ENCODE measurements at regions not wholly inside any gene's neighbourhood (a gene's known extent, or its start where the extent isn't known, plus 50 kb on each side); places are given as distances from the start of the nearest gene placed in this dataset.

DNA sequence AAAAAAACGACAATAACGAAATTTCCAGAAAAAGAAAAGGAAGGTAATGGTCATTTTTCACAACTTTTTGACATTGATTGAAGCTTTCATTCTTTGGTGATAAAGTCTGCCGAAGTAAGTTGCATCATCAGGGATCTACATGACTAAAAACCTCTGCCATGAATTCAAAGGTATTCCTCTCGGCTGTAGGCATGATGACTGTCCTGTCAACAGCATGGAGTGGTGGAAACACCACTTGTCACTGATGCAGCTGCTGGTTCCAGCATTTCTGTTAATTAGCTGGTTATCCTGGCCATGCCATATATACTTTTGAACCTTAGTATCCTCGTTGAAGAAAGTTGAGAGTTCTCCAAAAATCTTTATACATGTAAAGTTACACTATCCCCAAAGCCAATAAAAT, 859.0 kb upstream of the ARPP21 start:
- DNase-seq (ENCODE audit: low read depth in 2 of 2), result no peak

DNA sequence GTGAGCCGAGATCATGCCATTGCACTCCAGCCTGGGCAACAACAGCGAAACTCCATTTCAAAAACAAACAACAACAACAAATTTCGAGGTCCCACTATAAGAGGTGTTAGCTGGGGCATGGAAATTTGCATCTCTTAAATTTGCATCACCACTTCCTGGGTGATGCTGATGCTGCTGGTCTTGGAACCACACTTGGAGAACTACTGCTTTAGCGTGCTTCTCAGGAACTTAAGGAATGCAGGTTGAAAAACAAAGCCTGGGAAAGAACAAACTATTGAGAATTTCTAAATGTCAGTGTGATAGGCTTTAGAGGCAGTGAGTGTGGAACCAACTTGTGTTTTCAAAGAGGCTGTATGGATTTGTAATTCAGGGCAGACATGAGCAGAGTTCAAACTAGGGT, 858.4 kb upstream of the ARPP21 start:
- DNase-seq (ENCODE audit: low read depth in 2 of 2), result no peak

DNA sequence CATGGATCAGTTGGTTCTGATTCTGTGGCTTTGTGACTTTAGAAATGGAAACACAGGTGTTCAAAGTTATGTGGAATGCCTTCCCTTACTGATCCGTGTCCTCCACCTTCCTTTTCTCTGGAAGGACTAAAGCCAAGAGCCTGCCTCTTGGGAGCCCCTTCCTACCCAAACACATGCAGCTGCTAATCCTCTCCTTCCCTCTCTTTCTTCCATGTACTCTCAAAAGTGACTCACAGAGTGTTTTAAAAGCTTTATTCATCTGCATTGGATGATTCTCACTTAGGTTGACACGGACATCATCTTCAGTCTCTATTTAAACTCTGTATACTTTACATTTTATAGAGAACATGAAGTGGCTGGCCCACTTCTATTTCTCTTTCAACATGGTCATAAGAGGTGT, 856.5 kb upstream of the ARPP21 start:
- DNase-seq (ENCODE audit: low read depth in 2 of 2), result no peak

DNA sequence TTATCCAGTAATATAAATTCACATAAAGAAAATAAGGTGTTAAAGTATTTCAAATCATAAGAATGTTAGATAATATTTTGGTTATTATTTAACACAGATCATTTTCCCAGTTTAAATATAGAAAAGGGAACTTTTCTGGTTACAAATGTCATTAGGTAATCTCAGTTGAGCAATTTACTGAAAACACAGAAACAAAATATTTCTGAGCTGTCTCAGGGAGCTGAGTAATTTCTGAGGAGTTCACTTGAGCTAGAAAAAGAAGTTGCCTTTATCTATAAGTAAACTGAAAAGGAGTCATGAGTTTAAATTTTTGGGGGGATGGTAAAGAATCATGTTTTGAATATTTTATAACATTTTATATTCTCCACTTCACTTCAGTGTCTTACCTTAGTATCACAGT, 855.4 kb upstream of the ARPP21 start:
- DNase-seq (ENCODE audit: low read depth in 2 of 2), result no peak

DNA sequence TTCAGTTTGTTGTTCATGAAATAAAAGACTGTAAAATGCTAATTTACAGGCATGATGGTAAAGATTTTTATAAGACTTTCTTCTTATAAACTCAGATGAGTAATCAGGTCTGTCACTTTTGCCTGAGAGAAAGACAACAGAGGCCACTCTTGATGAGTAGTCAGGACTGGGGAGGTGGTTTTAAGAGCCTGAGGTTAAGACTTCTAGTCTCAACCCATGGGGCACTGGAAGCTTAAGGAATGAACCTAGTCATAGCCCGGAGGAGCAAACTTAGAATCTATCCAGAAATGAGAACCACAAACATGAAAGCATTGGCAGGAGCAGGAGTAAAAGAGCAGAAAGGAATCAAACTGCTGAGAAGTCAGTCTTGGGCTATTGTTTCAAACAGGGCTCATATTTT, 846.3 kb upstream of the ARPP21 start:
- no peak for DNase-seq (ENCODE audit: low read depth in 2 of 2)

DNA sequence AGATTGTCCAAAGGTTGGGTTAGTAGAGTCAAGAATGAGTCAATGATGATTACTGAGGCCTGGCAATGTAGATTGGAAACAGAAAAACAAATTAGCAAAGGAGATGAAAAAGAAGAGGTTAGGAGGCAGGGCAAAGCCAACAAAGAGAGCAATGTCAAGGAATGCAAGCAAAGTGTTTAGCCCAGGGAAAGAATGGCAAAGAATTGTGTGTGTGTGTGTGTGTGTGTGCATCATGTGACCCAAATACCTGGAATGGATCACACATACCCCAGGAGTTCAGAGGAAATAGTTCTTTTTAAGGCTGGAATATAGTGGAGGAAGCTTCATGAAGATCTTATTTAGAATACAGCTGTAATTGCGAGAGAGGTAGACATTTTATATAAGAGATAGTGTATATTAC, 831.7 kb upstream of the ARPP21 start:
- DNase-seq (ENCODE audit: low read depth in 2 of 2), result no peak

DNA sequence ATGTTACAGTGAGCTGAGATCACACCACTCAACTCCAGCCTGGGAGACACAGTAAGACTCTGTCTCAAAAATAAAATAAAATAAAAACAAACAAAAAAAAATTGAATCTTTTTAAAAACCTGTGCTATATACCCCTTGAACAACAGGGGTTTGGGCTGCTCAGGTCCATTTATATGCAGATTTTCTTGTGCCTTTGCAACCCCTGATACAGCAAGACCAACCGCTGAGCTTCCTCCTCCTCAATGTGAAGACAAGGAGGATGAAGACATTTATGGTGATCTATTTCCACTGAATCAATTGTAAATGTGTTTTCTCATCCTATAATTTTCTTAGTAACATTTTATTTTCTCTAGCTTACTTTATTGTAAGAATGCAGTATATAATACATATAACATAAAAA, 831.0 kb upstream of the ARPP21 start:
- no peak for DNase-seq (ENCODE audit: low read depth in 2 of 2)

DNA sequence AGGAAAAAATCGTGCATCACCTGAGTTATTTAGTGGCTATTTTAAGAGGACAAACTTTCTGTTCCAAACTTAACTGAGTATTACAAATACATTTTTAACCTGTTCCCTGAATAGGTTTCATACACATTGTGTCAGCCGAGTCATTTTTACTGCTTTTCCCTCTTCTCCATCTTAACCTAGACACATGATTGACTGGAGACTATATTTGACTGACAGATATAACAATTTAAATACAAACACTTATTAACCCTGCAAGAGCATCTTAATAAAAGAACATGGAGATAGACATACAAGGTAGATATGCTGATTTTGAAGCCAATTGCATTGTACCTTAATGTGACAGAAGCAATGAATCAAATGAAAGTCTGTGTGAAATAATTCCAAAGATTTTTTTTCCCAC, 810.5 kb upstream of the ARPP21 start:
- DNase-seq (ENCODE audit: low read depth in 2 of 2), result no peak

DNA sequence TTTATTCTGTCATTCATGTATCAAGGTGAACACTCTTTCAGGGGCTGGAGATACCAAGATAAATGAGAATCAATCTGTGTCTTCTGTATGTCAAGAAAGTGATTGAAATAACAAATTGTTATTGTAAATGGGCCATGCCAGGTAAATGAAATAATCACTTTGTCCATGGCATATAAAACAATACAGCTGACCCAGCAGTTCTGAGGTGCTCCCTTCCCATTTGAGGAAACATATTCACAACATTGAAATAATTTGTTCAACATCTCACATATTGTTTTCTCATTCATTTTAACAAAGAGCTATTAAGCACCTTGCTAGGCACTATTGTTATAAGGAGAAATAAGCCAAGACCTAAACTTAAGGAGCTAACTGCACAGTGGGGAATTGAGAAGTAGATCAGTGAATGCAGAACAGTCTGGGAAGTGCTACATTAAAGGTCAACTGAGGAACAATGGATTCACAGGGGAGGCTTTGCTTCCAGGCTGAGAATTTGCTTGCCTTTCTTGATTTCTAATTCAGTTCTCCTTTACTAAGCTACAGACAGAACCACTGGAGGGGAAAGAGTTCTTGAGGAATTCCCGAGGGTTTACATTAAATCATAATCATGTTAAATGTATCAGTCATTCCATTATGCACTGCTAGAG, 806.3 kb upstream of the ARPP21 start:
- DNase-seq (ENCODE audit: low read depth in 2 of 2), result no peak

DNA sequence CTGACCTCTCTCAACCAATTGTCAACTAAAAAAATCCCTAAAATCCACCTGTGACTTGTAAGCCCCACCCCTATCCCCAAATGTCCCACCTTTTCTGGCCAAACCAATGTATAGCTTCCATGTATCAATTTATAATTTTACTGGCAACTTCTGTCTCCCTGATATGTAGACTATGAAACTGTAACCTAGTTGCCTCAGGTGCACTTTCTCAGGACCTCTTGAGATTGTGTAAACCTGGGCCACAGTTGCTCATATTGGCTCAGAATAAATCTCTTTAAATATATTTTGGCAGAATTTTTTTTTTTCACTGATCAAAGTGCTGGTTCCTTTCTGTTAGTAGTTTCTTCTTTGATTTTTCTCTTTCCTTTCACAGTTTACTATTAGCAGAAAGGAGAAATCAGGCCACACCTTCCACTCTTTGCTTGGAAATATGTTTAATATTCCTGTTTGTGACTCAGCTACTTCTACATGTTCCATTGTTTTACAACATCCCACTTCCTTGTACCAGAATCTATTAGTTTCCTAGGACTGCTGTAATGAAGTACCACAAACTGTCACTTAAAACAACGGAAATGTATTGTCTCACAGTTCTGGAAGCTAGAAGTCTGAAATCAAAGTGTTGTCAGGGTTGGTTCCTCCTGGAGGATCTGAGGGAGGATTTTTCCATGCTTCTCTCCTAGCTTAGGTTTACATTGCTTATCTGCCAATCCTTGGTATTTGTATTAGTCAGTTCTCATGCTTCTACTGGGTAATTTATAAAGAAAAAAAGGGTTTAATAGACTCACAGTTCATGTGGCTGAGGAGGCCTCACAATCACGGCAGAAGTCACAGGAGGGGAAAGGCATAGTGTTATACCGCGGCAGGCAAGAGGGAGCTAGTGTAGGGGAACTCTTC, 801.2 kb upstream of the ARPP21 start:
- no peak for DNase-seq (ENCODE audit: low read depth in 2 of 2)

DNA sequence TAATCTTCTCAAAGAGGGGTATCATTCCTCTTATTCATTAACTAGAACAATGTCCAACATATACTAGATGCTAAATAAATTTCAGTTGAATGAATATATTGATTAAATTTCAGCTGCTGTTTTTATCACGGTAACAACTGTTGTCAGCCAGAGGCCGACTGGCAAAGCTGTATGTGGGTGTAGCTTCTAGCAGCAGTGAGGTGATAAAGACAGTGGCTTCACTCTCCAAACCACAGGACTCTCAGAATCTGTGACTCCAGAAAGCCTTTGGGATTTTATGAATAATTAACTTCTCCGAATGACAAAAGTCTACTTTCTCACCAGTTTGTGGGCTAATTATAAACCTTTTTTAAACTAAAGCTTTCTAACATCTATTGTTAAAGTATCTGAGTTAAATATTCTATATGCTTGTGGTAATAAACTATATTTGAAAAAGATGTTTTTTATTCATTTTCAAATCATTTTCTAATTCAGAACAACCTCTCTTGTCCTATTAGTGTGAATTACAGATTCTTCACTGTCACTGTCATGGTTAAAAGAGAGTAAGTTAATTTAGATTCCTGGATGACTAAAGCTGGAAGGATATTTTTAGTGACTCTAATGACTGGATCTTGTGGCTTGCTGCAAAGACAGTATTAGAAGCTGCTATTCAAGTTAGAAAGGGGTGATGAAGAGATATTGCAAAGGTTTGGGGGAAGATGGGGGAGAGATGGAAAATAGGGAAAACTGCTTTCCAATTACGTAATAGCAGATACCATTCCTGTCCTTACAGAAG, 796.4 kb upstream of the ARPP21 start:
- DNase-seq (ENCODE audit: low read depth in 2 of 2), result no peak

DNA sequence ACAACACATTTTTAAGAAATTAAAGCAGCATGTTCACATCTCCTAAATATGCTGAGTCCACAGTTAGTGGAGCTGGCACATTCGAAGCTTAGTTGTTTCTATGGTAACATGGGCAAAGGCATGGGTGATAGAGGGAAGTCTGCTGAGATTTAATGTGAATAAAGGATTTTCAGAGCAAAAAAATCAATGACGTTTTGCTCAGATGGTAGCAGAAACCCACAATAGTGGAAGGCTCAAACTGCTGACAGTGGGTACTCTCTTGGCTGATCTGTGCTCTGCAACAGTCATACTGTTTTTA, 795.1 kb upstream of the ARPP21 start:
- DNase-seq (ENCODE audit: low read depth in 2 of 2), result no peak

DNA sequence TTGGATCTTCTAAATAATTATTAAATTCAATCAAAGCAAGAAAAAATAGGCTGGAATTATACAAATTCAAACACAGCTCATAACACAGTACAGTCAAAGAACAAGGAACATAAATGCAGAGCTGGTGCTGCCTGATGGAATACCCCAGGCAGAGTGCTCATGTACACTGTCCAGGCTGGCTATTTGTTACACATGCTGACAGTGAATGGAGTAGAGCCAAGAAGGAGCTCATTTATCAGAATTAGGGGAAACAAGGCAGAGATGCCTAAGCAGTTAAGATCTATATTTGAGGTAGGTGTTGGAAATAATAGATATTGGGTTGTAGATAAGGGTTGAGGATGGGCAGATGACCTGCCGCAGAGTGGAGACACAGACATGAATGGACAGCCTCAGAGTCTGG, 788.2 kb upstream of the ARPP21 start:
- no peak for DNase-seq (ENCODE audit: low read depth in 2 of 2)

DNA sequence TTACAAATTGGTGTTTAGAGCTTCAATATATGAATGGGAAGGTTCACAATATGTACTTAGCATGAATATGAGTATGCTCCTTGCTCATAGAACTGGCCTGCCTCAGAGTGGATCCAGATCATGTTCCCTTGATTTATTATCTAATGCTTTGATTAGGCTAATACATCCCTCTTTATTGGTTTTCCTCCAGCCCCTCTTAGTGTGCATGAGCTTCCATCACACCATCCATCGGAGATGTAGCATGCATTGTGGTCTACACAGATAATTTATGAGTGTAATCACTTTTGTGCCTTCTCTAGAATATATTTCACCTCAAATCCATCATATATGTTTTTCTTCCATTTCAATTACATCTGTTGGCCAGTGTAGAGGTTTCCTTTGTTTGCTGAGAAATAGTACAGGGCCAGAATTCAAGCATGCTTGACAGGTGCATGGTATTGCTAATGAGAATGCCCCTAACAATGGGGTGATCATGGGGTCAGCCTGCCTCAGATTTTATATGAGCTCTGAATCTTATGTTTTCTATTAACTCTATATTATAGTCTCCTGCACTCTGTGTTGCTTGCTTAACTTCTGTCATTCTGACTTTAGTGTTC, 786.4 kb upstream of the ARPP21 start:
- no peak for DNase-seq (ENCODE audit: low read depth in 2 of 2)

DNA sequence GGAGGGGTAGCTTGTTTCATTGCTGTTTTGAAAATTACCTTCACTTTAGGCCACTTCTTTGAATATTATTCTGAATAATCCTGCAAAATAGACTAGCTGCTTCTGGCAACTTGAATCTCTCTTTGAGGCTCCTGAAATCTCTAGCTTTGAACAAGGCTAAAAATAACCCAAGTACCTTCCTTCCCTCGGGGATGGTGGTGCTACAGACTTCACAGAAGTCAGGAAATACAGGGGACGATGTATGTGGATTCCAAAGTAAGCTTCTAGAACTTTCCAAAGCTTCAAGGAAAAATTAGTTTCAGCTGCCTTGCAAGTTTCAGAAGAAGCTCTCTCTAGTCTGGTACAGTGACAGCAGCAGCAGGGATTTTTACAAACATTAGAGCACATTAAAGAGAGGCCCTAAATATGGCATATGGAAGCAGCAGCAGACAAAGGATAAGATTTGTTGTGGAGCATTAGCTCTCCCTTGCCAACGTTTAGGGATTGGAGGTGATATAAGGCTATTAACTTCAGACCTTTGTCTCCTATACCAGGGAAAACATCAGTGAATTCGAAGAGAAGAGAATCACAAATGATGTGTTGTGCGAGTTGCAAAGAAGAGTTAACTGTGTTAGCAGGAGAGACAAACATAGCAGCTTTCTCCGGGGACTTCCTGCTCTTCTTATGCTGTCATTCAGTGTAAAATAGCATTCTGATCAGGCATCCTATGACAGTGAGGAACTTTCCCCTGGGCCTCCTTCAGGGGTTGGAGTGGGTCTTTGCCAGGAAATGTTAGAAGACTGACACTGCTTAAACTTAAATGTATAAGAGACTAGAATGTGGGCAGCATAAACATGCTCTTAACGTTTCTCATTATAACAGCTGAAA, 783.0 kb upstream of the ARPP21 start:
- DNase-seq (ENCODE audit: low read depth in 2 of 2), result no peak

DNA sequence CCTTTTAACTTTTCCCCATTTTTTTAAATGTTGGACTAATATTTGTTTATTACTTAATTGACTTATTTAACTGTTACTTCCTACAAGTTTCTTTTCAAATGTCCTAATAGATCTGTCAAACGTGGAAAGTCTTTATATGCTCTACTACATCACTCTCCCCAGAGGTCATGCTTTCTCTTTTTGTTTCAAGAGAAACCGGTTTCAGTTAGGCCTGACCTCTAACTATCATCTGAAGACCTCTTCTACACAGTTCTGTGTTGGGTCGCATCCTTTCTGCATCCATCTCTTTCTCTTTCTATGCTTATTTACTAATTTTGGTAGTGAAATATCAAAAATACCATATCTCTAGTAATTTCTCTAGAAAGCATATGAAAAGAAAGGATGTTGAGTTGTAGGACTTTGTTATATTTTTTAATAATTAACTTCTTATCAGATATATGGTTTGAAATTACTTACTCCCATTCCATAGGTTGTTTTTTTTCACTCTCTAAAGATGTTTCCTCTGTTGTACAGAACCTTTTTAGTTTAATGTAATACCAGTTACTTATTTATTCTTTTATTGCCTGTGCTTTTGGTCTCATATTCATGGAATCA, 781.2 kb upstream of the ARPP21 start:
- DNase-seq (ENCODE audit: low read depth in 2 of 2), result no peak

DNA sequence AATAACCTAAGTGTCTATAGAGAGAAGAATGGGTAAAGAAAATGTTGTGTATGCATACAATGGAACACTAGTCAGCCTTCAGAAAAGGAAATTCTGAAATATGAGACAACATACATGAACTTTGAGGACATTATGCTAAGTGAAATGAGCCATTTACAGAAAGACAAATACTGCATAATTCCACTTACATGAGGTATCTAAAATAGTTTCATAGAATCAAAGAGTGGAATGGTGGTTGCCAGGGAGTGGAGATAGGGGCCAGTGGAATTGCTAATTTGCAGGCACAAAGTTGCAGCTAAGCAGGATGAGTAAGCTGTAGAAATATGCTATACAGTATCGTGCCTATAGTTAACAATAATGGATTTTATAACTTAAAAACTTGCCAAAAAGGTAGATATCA, 779.6 kb upstream of the ARPP21 start:
- DNase-seq (ENCODE audit: low read depth in 2 of 2), result no peak

DNA sequence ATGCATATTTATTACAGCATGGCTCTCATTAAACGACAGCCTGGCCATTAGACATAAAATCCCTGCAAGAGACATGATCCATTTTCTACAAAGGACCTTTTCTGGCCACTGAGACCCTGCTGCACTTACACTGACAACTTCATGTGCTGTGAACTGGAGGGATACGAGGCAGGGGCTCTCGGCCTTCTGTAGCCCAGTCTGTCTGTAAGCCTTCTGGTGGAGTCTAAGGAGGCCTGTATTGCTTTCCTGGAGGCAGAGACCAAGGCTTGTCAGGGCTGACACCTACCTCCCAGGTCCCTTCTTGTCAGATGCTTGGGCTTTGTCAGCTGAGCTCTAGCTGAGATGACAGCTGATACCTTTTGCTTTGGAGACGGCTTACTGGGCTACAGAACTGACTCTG, 776.9 kb upstream of the ARPP21 start:
- no peak for DNase-seq (ENCODE audit: low read depth in 2 of 2)

DNA sequence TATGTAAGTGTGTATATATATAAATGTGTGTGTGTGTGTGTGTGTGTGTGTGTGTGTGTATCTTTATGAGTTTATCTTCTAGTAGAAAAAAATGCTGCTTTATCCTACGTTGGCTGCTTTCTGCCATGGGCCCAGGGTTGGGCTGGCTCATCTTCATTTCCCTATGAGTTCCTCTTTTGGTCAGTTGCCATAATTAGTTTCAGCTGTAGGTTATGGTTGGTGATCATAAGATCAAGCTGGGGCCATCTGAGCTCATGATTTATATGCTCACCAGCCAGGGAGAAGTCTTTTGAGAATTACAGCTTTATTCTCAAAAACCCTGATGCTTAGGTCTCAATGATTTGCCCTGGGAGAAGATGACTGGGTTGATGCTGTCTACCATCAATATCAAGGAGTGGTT, 775.8 kb upstream of the ARPP21 start:
- DNase-seq (ENCODE audit: low read depth in 2 of 2), result no peak

DNA sequence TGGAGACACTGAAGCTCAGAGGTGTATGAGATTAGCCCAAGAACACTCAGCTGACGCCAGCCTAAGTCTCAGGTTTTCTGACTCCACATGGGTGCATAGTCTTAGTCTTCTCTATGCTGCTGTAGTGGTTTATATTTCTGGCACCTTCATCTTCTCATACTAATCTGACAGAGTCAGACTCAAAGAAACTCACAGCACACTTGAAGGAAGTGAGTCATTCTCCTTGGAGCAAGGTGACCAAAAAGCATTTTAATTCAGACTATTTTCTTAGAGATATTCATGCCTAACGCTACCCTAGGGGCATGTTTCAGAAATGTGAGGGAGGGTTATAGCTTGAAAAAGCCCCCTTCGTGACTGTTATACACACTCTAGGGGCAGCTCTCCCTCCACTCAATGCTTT, 775.3 kb upstream of the ARPP21 start:
- DNase-seq (ENCODE audit: low read depth in 2 of 2), result no peak

DNA sequence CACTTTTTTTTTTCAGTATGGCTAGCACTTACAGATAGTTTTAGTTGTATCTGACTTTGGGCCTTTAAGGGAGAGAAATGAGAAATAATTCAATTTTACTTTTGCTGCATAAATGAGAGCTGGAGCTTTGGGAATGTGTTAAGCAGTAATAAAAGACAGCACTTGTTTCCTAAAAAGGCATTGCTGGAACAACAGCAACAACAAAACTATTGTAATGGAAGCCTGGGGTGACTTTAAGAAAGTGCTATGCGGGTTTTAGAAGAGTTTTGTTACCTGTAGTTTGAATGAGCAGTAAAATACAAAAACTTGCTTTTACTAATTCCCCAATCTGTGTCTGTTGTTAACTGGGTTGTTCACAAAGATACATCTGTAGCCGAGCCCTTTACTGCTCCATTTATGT, 774.0 kb upstream of the ARPP21 start:
- DNase-seq (ENCODE audit: low read depth in 2 of 2), result no peak
